Gastroesophageal sphincter (tissue), 3 donors: ENCODE measurements at regions not wholly inside any gene's neighbourhood (a gene's known extent, or its start where the extent isn't known, plus 50 kb on each side); places are given as distances from the start of the nearest gene placed in this dataset.

Experiments
- CTCF ChIP-seq, 4 experiments: fragments of 200-600 bp in 2 of 4; fragments of 450-650 bp in 2 of 4; sonication (generic) in 1 of 4; IDR thresholded peaks; one replicate each; pipeline ENCODE4 v1.5.1; 2017 to 2019; ENCODE audit warnings: antibody characterized with exemption in 4 of 4, mild to moderate bottlenecking in 2 of 4, moderate library complexity in 2 of 4
- POLR2A ChIP-seq, 2 donors: fragments of 450-650 bp; IDR thresholded peaks; one replicate each; pipeline ENCODE4 v1.6.1; 2017; ENCODE audit warnings: antibody characterized with exemption in 2 of 2, mild to moderate bottlenecking in 2 of 2, moderate library complexity in 1 of 2

- TF ChIP-seq POLR2A (IDR thresholded peaks at IDR 0.05), result no peak
- TF ChIP-seq CTCF (IDR thresholded peaks at IDR 0.05), result no peak
These were observed 736.5 kb upstream of the LMO3 start for GRCh38 chr12:17342381-17342961.
